Coronary artery (tissue), 2 donors: ENCODE measurements at regions not wholly inside any gene's neighbourhood (a gene's known extent, or its start where the extent isn't known, plus 50 kb on each side); places are given as distances from the start of the nearest gene placed in this dataset.

Experiments used
- DNase-seq: peaks from one replicate; pipeline ENCODE4 v3.0.0-alpha.2; 2017; ENCODE audit warnings: low spot score
- H3K27ac ChIP-seq, 2 donors: fragments of 200-600 bp; sonication (generic); one replicate each; pipeline ENCODE4 v1.5.1; 2016 to 2019
- H3K4me3 ChIP-seq: fragments of 200-600 bp; sonication (generic); 2 replicates; pipeline ENCODE4 v1.5.1; 2016; ENCODE audit warnings: mild to moderate bottlenecking, moderate library complexity
- TF ChIP-seq, protein P1 (sequence below): fragments of 200-600 bp; sonication (generic); IDR thresholded peaks from one replicate; pipeline ENCODE4 v1.5.1; 2019; ENCODE audit warnings: antibody characterized with exemption

DNA sequence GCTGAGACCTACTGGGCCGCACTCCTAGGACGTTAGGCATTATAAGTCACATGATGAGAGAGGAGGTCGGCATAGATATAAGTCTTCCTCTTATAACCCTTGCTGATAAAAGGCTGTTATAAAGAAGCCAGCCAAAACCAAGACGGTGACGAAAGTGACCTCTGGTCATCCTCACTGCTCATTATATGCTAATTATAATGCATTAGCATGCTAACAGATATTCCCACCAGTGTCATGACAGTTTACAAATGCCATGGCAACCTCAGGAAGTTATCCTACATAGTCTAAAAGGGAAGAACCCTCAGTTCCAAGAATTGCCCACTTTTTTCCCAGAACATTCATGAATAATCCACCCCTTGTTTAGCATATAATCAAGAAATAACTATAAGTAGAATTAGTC lies 222.4 kb downstream of the TLE1 start:
- no peak for DNase-seq
- H3K4me3 ChIP-seq: no peak overlapping the region
- TF ChIP-seq, protein P1, sequence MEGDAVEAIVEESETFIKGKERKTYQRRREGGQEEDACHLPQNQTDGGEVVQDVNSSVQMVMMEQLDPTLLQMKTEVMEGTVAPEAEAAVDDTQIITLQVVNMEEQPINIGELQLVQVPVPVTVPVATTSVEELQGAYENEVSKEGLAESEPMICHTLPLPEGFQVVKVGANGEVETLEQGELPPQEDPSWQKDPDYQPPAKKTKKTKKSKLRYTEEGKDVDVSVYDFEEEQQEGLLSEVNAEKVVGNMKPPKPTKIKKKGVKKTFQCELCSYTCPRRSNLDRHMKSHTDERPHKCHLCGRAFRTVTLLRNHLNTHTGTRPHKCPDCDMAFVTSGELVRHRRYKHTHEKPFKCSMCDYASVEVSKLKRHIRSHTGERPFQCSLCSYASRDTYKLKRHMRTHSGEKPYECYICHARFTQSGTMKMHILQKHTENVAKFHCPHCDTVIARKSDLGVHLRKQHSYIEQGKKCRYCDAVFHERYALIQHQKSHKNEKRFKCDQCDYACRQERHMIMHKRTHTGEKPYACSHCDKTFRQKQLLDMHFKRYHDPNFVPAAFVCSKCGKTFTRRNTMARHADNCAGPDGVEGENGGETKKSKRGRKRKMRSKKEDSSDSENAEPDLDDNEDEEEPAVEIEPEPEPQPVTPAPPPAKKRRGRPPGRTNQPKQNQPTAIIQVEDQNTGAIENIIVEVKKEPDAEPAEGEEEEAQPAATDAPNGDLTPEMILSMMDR: no peak
- H3K27ac ChIP-seq: no peak overlapping the region

DNA sequence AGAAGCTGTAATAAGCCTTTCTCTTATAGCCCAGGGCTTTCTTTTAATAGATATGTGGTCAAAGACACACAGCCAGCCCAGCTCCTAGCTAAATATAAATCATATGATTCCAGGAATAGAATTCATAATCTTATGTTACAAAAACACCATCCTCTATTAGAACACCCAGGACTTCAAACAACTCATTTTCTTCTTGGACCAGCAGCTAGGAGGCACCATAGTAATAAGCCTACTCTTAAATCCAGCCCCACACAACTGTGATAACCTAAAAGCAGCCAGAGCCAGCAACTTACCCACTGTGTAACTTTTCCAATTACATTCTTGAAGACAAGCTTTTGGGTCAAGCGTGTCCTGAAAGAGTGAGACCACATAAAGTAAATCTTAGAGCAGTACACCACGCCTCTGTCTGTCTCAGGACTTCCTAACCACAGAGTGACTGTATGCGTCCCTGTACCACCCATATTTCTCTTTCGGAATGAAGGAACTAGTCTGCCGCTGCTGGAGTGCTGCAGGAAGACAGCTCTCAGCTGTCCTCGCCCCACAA lies 223.8 kb downstream of the TLE1 start:
- no peak for DNase-seq
- H3K4me3 ChIP-seq: no peak overlapping the region
- TF ChIP-seq, protein P1: no peak
- H3K27ac ChIP-seq: no peak overlapping the region

DNA sequence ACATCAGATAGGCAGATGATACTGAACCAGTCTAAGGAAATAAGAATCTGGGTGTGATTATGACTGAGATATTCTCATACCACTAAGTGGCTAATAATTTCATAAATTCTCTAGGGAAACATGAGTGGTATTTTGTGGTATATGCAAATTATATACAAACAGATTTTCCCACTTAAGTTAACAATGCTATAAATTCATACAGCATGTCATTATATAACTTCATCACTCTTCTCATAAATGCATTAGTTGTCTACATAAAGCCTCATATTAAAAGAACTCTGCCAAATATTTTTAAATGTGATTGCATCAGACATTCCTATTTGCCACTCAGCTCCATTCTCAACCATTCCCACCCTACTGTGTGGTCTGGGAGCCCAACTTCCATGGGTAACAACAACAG lies 226.5 kb downstream of the TLE1 start:
- TF ChIP-seq, protein P1: no peak
- Histone ChIP-seq H3K27ac (no peak overlapping the region), H3K4me3 (no peak overlapping the region)
- no peak for DNase-seq

DNA sequence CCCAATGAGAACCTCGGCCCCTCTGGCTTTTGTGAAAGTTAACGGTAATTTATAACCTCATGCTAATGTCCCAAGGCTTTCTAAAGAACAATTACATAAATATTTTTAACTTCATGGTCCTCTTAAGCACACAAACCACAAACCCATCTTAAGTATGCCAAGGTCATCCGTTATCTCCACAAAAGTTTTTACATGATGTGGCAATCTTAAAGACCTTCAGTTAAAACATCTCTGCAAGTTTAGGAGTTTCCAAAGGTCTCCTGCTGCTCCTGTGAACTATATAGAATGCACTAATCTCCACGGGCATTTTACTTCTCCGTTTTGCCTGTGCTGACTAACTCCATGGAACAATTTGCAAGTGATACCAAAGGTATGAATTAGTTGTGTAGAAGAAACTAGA lies 228.2 kb downstream of the TLE1 start:
- no peak for DNase-seq
- TF ChIP-seq, protein P1: no peak
- Histone ChIP-seq H3K4me3 (no peak overlapping the region), H3K27ac (no peak overlapping the region)

DNA sequence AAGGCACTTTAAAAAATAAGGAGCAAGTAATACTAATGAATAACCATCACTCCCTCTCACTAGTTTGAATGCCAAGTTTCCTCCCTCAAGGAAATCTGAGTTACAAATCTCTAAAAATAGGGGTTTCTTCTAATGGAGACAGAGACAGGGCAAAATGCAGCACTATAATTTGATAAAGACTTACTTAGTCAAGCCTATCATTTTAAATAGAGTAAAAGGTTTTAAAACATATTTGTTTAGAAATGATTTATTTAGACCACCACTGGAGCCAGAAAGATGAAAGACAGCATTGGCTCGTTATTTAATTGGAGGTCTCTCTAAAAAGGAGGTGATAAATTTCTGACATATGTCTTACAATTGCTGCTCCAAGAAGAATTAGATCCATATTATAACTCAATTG lies 228.7 kb downstream of the TLE1 start:
- Histone ChIP-seq H3K27ac (no peak overlapping the region), H3K4me3 (no peak overlapping the region)
- no peak for DNase-seq
- TF ChIP-seq, protein P1: no peak

DNA sequence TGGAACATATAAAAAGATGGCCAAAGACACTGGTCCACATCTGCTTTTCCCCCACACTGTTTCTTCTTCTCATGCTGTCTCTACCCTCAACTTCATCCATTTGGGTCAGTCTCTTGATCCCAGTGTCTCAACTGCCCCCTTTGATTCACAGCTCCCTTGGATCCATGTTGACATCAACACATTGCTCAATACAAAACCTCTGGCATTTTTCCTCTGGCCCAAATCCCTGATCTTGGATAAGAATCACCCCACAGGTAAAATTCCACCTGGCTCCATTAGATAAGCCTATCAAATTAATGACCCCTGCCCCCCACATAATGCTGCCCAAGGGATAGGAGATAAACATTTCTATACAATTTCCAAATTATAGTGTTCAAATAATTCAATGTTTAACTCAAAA lies 229.8 kb downstream of the TLE1 start:
- Histone ChIP-seq H3K4me3 (no peak overlapping the region), H3K27ac (no peak overlapping the region)
- DNase-seq: no peak
- TF ChIP-seq, protein P1: no peak

DNA sequence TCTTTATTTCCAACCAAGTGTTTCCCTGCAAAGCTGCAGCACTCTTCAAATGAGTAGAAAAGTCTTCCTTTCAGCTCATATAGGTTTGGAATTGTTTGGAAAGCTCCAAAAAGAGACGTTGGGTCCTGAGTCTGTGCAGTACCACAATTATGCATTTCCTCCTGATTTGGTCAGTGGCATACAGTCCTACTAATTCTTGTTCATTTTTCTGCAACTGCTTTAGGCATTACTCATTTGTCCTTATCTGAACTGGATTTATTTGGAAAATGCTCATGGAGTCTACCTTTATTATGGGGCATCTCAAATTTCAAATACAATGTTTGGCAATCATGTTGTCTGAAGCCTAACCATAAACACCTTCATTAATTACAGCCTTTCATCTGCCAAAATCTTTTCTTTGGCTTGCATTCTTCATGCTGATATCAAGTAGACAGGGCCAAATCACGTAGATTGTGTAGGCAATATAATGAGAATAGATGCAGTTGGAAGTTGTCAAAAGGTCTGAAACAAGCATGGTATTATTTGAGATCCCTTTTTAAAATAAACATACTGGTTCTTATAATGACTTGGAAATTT lies 232.8 kb downstream of the TLE1 start:
- TF ChIP-seq, protein P1: no peak
- no peak overlapping the region for H3K4me3 ChIP-seq
- DNase-seq: no peak

More for the DNA sequence above, 232.8 kb downstream of the TLE1 start:
- no peak overlapping the region for H3K27ac ChIP-seq
